Kidney (tissue), 13 donors: ENCODE measurements at regions not wholly inside any gene's neighbourhood (a gene's known extent, or its start where the extent isn't known, plus 50 kb on each side); places are given as distances from the start of the nearest gene placed in this dataset.
A peak's percentile ranks its signal among the peaks of the same experiment; 100 is the strongest.

Source experiments
- DNase-seq, 5 donors: peaks; one replicate each; pipeline ENCODE4 v3.0.0-alpha.2; 2013 to 2020
- FAIRE-seq: peaks from 2 replicates; lab custom pipeline; 2012; peaks lifted over from hg19 to GRCh38; lab: Jason Lieb, UNC
- H3K27ac ChIP-seq, 2 donors: one replicate each; pipeline ENCODE4 v1.7.0; 2013; ENCODE audit warnings: low read depth in 2 of 2, low read length in 2 of 2, inconsistent platforms in 1 of 2
- H3K27me3 ChIP-seq: one replicate; pipeline ENCODE4 v1.7.1; 2013; ENCODE audit warnings: low read length, inconsistent platforms; ENCODE audit not compliant: control insufficient read depth, insufficient read depth
- H3K36me3 ChIP-seq, 3 donors: one replicate each; pipeline versions ENCODE4 v1.7.0 to v1.7.1; 2013; ENCODE audit warnings: low read length in 3 of 3, control low read depth in 1 of 3, inconsistent platforms in 1 of 3; ENCODE audit not compliant: insufficient read depth in 3 of 3, control insufficient read depth in 2 of 3
- H3K4me1 ChIP-seq, 3 donors: one replicate each; pipeline versions ENCODE4 v1.7.0 to v1.7.1; 2013; ENCODE audit warnings: low read length in 3 of 3, inconsistent platforms in 1 of 3, low read depth in 1 of 3; ENCODE audit not compliant: control insufficient read depth in 2 of 3, insufficient read depth in 2 of 3
- H3K4me3 ChIP-seq, 3 donors: one replicate each; pipeline versions ENCODE4 v1.7.0 to v1.8.1; 2013; ENCODE audit warnings: low read length in 3 of 3, control low read depth in 1 of 3, inconsistent platforms in 1 of 3
- H3K9ac ChIP-seq, 3 donors: one replicate each; pipeline versions ENCODE4 v1.7.0 to v1.7.1; 2013; ENCODE audit warnings: low read length in 3 of 3, control low read depth in 1 of 3, inconsistent platforms in 1 of 3
- H3K9me3 ChIP-seq, 3 donors: one replicate each; pipeline versions ENCODE4 v1.7.0 to v1.7.1; 2013; ENCODE audit warnings: low read length in 3 of 3, control low read depth in 1 of 3, inconsistent platforms in 1 of 3; ENCODE audit not compliant: control insufficient read depth in 2 of 3, insufficient read depth in 1 of 3
- CTCF ChIP-seq: IDR thresholded peaks from 3 replicates; pipeline ENCODE4 v1.5.1; 2012; ENCODE audit warnings: mild to moderate bottlenecking, moderate library complexity, borderline replicate concordance; ENCODE audit not compliant: insufficient read depth; ENCODE audit errors: extremely low read depth
- intact Hi-C: fragments of 100-400 bp; cut with DNase I; formaldehyde crosslinking; loops from one replicate; pipeline ENCODE4 v1.11.1; 2022
- donor health status: control.
- donor health status: control.
- donor health status: control.
- donor health status: control.
- donor health status: control.
- donor health status: DM: yes; HTN: yes; CAD: no.
- donor health status: Normal renal cell carcinoma (clear cell type).

DNA sequence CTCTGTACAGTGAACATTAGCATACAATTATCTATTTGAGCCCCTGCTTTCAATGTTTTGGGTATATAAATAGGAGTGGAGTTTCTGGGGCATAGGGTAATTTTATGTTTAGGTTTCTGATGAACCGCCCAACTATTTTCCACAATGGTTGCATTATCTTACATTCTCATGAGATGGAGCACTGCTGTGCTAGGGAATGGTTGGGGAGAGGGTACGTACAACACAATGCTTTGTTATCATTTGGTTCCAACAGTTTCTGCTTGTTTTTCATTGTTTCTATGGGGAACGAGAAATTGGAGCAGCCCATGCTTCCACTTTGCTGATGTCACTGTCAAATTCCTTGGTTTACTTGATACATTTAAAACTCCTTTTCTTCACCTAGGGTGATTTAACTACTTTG lies 1115.3 kb downstream of the REEP3 start:
- no peak overlapping the region for H3K9ac ChIP-seq
- intact Hi-C loops: no loop called here
- H3K27ac ChIP-seq: no peak overlapping the region
- no peak for TF ChIP-seq CTCF
- H3K4me1 ChIP-seq: no peaks in the 10 kb centered on the region
- DNase-seq: no peak
- no peak for FAIRE-seq
- no peaks in the 10 kb centered on the region for H3K27me3 ChIP-seq
- H3K9me3 ChIP-seq: no peaks in the 10 kb centered on the region
- no peaks in the 10 kb centered on the region for H3K36me3 ChIP-seq
- no peak overlapping the region for H3K4me3 ChIP-seq

DNA sequence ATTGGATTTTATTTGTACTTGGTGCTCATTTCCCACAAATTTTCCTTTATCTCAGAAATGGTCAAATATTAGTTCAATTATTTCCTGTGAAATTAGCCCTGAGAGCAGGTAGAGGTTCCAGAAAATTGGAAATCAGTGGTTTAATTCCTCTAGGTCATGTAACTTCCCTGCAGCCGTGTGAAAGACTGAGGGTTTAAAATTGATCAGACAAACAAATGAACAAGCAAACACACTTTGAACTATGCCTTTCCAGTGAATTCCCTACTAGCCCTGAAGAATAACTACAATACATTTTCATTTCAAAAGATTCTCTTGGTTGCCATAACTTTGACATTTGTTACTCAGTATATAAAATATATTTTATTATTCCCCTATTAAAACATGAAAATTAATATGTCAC lies 1116.7 kb downstream of the REEP3 start:
- intact Hi-C loops: no loop called here
- no peaks in the 10 kb centered on the region for H3K9me3 ChIP-seq
- DNase-seq: no peak
- no peaks in the 10 kb centered on the region for H3K4me1 ChIP-seq
- no peaks in the 10 kb centered on the region for H3K36me3 ChIP-seq
- H3K27ac ChIP-seq: no peak overlapping the region
- no peak overlapping the region for H3K9ac ChIP-seq
- TF ChIP-seq CTCF: no peak
- FAIRE-seq: no peak
- no peaks in the 10 kb centered on the region for H3K27me3 ChIP-seq
- H3K4me3 ChIP-seq: no peak overlapping the region

GRCh38 chr10:64648915-64649314 lies 1127.7 kb downstream of the REEP3 start:
- peak in 1 of 5 donors; percentile 12 for DNase-seq
- no peak overlapping the region for H3K27ac ChIP-seq
- no peak for FAIRE-seq
- H3K9me3 ChIP-seq: no peaks in the 10 kb centered on the region
- no peaks in the 10 kb centered on the region for H3K27me3 ChIP-seq
- no peak overlapping the region for H3K9ac ChIP-seq
- H3K4me1 ChIP-seq: no peaks in the 10 kb centered on the region
- no peak for TF ChIP-seq CTCF
- no peaks in the 10 kb centered on the region for H3K36me3 ChIP-seq
- H3K4me3 ChIP-seq: no peak overlapping the region
- intact Hi-C loops: no loop called here

- H3K9ac ChIP-seq: no peak overlapping the region
- no peak overlapping the region for H3K27ac ChIP-seq
- TF ChIP-seq CTCF: no peak
- FAIRE-seq: no peak
- H3K4me1 ChIP-seq: no peaks in the 10 kb centered on the region
- intact Hi-C loops: no loop called here
- H3K27me3 ChIP-seq: no peaks in the 10 kb centered on the region
- H3K4me3 ChIP-seq: no peak overlapping the region
- no peaks in the 10 kb centered on the region for H3K36me3 ChIP-seq
- DNase-seq: no peak
- H3K9me3 ChIP-seq: no peaks in the 10 kb centered on the region
Measured at GRCh38 chr10:64658528-64658927, 1137.3 kb downstream of the REEP3 start.
